GM12878 (cell line): ENCODE measurements at regions not wholly inside any gene's neighbourhood (a gene's known extent, or its start where the extent isn't known, plus 50 kb on each side); places are given as distances from the start of the nearest gene placed in this dataset.

Experiments
- CREB1 ChIP-seq: IDR thresholded peaks from 2 replicates; pipeline ENCODE4 v1.6.1; 2012; ENCODE audit warnings: low read depth, mild to moderate bottlenecking, inconsistent platforms
- ETV6 ChIP-seq, 2 experiments: fragments of 450-650 bp in 1 of 2; IDR thresholded peaks in 1 of 2; conservative IDR thresholded peaks in 1 of 2; 2 replicates each; pipeline ENCODE4 v1.6.1; 2014; ENCODE audit warnings: antibody characterized with exemption in 1 of 2, borderline replicate concordance in 1 of 2, low read depth in 1 of 2, mild to moderate bottlenecking in 1 of 2, moderate library complexity in 1 of 2
- HCFC1 ChIP-seq: fragments of 150-350 bp; IDR thresholded peaks from 2 replicates; pipeline ENCODE4 v1.6.1; 2014; ENCODE audit warnings: low read length
- HDAC2 ChIP-seq: fragments of 200-600 bp; sonication (generic); IDR thresholded peaks from 2 replicates; pipeline ENCODE4 v1.6.1; 2017
- HDAC6 ChIP-seq: fragments of 200-600 bp; sonication (generic); IDR thresholded peaks from one replicate; pipeline ENCODE4 v1.8.0; 2017; ENCODE audit warnings: antibody characterized with exemption; ENCODE audit not compliant: unreplicated experiment
- HDGF ChIP-seq: fragments of 450-650 bp; IDR thresholded peaks from 2 replicates; pipeline ENCODE4 v1.6.1; 2016; ENCODE audit warnings: antibody characterized with exemption
- IKZF1 ChIP-seq: fragments of 450-650 bp; conservative IDR thresholded peaks from 2 replicates; pipeline ENCODE4 v1.6.1; 2017; ENCODE audit warnings: antibody characterized with exemption, mild to moderate bottlenecking
- IRF4 ChIP-seq: IDR thresholded peaks from 2 replicates; pipeline ENCODE4 v1.6.1; 2011; ENCODE audit warnings: low read depth, low read length
- MEF2B ChIP-seq: fragments of 450-650 bp; IDR thresholded peaks from 2 replicates; pipeline ENCODE4 v1.6.1; 2018; ENCODE audit warnings: mild to moderate bottlenecking, moderate library complexity; ENCODE audit not compliant: partially characterized antibody, poor library complexity, severe bottlenecking
- MYC ChIP-seq: IDR thresholded peaks from 2 replicates; pipeline ENCODE4 v1.6.1; 2011; ENCODE audit warnings: mild to moderate bottlenecking, low read length, moderate library complexity, inconsistent platforms; ENCODE audit not compliant: insufficient read depth, insufficient replicate concordance, insufficient read length, severe bottlenecking
- NR2C1 ChIP-seq: fragments of 450-650 bp; IDR thresholded peaks from 2 replicates; pipeline ENCODE4 v1.6.1; 2017; ENCODE audit warnings: antibody characterized with exemption, mild to moderate bottlenecking, moderate library complexity
- POLR2A ChIP-seq: IDR thresholded peaks from 2 replicates; pipeline ENCODE4 v1.6.1; 2011; ENCODE audit warnings: low read depth, mild to moderate bottlenecking, low read length
- POLR2AphosphoS5 ChIP-seq: IDR thresholded peaks from 2 replicates; pipeline ENCODE4 v1.6.1; 2011; ENCODE audit warnings: mild to moderate bottlenecking, low read length, inconsistent platforms
- RELA ChIP-seq: fragments of 450-650 bp; IDR thresholded peaks from 2 replicates; pipeline ENCODE4 v1.8.0; 2014; ENCODE audit warnings: borderline replicate concordance; ENCODE audit not compliant: partially characterized antibody
- RFX5 ChIP-seq: IDR thresholded peaks from 2 replicates; pipeline ENCODE4 v1.6.1; 2011; ENCODE audit warnings: low read depth, low read length, improper control_type of control experiment
- SMARCA5 ChIP-seq: fragments of 450-650 bp; IDR thresholded peaks from 2 replicates; pipeline ENCODE4 v1.6.1; 2017; ENCODE audit warnings: mild to moderate bottlenecking
- SMC3 ChIP-seq: IDR thresholded peaks from 2 replicates; pipeline ENCODE4 v1.6.1; 2011; ENCODE audit warnings: low read length, improper control_type of control experiment, borderline replicate concordance
- SREBF2 ChIP-seq: IDR thresholded peaks from 2 replicates; pipeline ENCODE4 v1.6.1; 2012; ENCODE audit warnings: mild to moderate bottlenecking, low read length
- SRF ChIP-seq, 2 experiments: IDR thresholded peaks; 2 replicates each; pipeline ENCODE4 v1.6.1; 2011; ENCODE audit warnings: low read depth in 2 of 2, low read length in 2 of 2, mild to moderate bottlenecking in 1 of 2, moderate library complexity in 1 of 2
- TBL1XR1 ChIP-seq: IDR thresholded peaks from 2 replicates; pipeline ENCODE4 v1.6.1; 2012; ENCODE audit warnings: low read depth, low read length, improper control_type of control experiment
- TF ChIP-seq, protein P1 (sequence below): fragments of 450-650 bp; formaldehyde crosslinking; IDR thresholded peaks from 2 replicates; pipeline ENCODE4 v1.5.0; 2022; ENCODE audit warnings: mild to moderate bottlenecking, missing genetic modification characterization
- TF ChIP-seq, protein P2 (sequence below): IDR thresholded peaks from 2 replicates; pipeline ENCODE4 v1.6.1; 2011; ENCODE audit warnings: low read depth, low read length, improper control_type of control experiment, borderline replicate concordance
- TF ChIP-seq, protein P3 (sequence below): IDR thresholded peaks from 2 replicates; pipeline ENCODE4 v1.6.1; 2012; ENCODE audit warnings: mild to moderate bottlenecking, low read depth, low read length
- TF ChIP-seq, protein P4 (sequence below): fragments of 450-650 bp; IDR thresholded peaks from 2 replicates; pipeline ENCODE4 v1.6.1; 2014; ENCODE audit warnings: mild to moderate bottlenecking

DNA sequence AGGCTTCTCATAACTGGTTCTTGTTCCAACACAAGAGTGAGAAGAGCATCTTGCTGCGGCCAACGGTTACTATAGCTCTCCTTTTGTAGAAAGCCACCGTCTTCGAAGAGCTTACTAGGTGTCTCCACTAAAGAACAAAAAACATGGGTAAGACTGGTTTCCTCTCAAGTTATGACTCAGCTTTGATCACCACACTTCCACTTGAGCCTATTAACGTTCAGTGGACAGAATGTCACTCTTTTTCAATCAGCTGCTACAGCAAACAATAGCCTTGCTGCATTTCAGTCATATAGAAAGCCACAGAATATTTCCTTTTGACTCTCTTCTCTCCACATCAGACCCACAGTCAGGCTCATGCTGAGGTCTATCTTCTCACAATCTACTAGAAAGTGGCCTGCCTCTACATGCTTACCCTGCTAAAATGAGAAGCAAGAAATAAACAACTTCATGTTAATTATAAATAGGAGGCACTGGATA lies 243.5 kb upstream of the PREP start (continued):
- TF ChIP-seq MYC (no peak), HDGF (no peak), HDAC6 (no peak), IRF4 (peak; percentile 100), CREB1 (peak; percentile 81), SREBF2 (no peak; the same call in 1 of the 2 replicates), POLR2A (0 out of 2 replicates have a peak, but pooled peaks have one; percentile 25), SMARCA5 (peak; percentile 46; the same call in 1 of the 2 replicates), HDAC2 (no peak), HCFC1 (no peak), NR2C1 (no peak), RELA (peak; percentile 75), ETV6 (conservative IDR thresholded peaks at IDR 0.05 in 1 of 2, IDR thresholded peaks at IDR 0.05 in 1 of 2; ENCODE audit: borderline replicate concordance in 1 of 2, low read depth in 1 of 2) (peak in 1 of 2 experiments; percentile 99; a peak in 2 of 4 replicates), TBL1XR1 (peak; percentile 99), MEF2B (peak; percentile 94), RFX5 (no peak; the same call in 1 of the 2 replicates), POLR2AphosphoS5 (peak; percentile 51; the same call in 1 of the 2 replicates), SRF (IDR thresholded peaks at IDR 0.05; ENCODE audit: low read depth in 2 of 2, low read length in 2 of 2) (peak in 1 of 2 experiments; percentile 82; a peak in 2 of 4 replicates), SMC3 (no peak), IKZF1 (peak; percentile 98)
- TF ChIP-seq, protein P1, sequence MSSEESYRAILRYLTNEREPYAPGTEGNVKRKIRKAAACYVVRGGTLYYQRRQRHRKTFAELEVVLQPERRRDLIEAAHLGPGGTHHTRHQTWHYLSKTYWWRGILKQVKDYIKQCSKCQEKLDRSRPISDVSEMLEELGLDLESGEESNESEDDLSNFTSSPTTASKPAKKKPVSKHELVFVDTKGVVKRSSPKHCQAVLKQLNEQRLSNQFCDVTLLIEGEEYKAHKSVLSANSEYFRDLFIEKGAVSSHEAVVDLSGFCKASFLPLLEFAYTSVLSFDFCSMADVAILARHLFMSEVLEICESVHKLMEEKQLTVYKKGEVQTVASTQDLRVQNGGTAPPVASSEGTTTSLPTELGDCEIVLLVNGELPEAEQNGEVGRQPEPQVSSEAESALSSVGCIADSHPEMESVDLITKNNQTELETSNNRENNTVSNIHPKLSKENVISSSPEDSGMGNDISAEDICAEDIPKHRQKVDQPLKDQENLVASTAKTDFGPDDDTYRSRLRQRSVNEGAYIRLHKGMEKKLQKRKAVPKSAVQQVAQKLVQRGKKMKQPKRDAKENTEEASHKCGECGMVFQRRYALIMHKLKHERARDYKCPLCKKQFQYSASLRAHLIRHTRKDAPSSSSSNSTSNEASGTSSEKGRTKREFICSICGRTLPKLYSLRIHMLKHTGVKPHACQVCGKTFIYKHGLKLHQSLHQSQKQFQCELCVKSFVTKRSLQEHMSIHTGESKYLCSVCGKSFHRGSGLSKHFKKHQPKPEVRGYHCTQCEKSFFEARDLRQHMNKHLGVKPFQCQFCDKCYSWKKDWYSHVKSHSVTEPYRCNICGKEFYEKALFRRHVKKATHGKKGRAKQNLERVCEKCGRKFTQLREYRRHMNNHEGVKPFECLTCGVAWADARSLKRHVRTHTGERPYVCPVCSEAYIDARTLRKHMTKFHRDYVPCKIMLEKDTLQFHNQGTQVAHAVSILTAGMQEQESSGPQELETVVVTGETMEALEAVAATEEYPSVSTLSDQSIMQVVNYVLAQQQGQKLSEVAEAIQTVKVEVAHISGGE (CRISPR knock-in tag) = no peak
- TF ChIP-seq, protein P2, sequence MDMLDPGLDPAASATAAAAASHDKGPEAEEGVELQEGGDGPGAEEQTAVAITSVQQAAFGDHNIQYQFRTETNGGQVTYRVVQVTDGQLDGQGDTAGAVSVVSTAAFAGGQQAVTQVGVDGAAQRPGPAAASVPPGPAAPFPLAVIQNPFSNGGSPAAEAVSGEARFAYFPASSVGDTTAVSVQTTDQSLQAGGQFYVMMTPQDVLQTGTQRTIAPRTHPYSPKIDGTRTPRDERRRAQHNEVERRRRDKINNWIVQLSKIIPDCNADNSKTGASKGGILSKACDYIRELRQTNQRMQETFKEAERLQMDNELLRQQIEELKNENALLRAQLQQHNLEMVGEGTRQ = no peak
- TF ChIP-seq, protein P3, sequence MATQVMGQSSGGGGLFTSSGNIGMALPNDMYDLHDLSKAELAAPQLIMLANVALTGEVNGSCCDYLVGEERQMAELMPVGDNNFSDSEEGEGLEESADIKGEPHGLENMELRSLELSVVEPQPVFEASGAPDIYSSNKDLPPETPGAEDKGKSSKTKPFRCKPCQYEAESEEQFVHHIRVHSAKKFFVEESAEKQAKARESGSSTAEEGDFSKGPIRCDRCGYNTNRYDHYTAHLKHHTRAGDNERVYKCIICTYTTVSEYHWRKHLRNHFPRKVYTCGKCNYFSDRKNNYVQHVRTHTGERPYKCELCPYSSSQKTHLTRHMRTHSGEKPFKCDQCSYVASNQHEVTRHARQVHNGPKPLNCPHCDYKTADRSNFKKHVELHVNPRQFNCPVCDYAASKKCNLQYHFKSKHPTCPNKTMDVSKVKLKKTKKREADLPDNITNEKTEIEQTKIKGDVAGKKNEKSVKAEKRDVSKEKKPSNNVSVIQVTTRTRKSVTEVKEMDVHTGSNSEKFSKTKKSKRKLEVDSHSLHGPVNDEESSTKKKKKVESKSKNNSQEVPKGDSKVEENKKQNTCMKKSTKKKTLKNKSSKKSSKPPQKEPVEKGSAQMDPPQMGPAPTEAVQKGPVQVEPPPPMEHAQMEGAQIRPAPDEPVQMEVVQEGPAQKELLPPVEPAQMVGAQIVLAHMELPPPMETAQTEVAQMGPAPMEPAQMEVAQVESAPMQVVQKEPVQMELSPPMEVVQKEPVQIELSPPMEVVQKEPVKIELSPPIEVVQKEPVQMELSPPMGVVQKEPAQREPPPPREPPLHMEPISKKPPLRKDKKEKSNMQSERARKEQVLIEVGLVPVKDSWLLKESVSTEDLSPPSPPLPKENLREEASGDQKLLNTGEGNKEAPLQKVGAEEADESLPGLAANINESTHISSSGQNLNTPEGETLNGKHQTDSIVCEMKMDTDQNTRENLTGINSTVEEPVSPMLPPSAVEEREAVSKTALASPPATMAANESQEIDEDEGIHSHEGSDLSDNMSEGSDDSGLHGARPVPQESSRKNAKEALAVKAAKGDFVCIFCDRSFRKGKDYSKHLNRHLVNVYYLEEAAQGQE = peak; percentile 51; the same call in 1 of the 2 replicates
- TF ChIP-seq, protein P4, sequence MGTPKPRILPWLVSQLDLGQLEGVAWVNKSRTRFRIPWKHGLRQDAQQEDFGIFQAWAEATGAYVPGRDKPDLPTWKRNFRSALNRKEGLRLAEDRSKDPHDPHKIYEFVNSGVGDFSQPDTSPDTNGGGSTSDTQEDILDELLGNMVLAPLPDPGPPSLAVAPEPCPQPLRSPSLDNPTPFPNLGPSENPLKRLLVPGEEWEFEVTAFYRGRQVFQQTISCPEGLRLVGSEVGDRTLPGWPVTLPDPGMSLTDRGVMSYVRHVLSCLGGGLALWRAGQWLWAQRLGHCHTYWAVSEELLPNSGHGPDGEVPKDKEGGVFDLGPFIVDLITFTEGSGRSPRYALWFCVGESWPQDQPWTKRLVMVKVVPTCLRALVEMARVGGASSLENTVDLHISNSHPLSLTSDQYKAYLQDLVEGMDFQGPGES = no peak
